SH-SY5Y (cell line): ENCODE measurements at regions not wholly inside any gene's neighbourhood (a gene's known extent, or its start where the extent isn't known, plus 50 kb on each side); places are given as distances from the start of the nearest gene placed in this dataset.

Experiments
- GATA2 ChIP-seq: IDR thresholded peaks from 2 replicates; pipeline ENCODE4 v1.6.1; 2011; ENCODE audit warnings: mild to moderate bottlenecking, low read depth, low read length
- GATA3 ChIP-seq: IDR thresholded peaks from 2 replicates; pipeline ENCODE4 v1.6.1; 2011; ENCODE audit warnings: low read depth, mild to moderate bottlenecking, low read length, moderate library complexity

- TF ChIP-seq GATA3 (no peak), GATA2 (no peak)
Measured at GRCh38 chr9:3689555-3689954, 163.8 kb upstream of the RFX3 start.
